ENCODE measurements at regions not wholly inside any gene's neighbourhood (a gene's known extent, or its start where the extent isn't known, plus 50 kb on each side); places are given as distances from the start of the nearest gene placed in this dataset.
"Not testable (repeated sequence)": the region's sequence is repeated elsewhere in the genome, so short reads cannot be mapped to it uniquely, and the experiment has no call there.

DNA sequence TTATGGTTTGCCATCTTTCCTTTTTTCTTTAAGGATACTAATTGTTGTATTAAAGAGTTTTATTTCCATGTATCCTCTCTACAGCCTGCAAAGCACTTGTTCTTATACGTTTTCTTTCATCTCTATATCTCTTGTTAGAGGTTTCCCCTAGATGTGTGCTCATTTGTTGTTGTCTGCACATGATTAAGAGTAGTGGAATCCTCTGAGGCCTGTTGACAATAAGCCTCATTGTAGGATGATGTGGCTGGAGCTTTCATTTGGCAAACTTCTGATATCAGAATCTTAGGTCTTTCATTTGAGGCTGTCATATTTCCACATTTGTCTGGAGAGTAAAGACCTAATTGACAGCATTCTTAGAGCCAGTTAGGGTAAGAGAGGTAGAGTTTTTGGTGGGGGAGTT, 506.0 kb downstream of the DIPK2A start:
- DNase-seq = no peak

DNA sequence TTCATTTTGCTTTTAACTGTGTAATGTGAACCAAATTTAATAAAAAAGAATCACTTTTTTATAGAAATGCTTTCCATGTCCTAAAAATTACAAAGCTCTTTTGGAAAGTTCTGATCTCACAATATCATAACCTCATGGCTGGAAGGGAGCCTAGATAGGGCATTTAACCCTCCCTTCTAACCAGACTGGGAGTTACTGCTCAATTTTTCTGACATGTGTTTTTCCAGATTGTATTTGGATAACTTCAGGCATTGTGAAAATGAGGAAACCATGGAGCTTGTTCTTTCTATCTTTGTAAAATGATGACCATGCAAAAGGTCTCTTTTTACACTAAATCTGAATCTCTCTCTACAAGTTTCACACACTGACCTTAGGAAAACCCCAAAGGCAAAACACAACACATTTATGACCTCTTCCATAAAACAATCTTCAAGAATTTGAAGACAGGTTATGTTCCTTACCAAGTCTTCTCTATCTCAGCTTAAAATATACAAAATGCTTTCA, 508.8 kb downstream of the DIPK2A start:
- no peak for DNase-seq

DNA sequence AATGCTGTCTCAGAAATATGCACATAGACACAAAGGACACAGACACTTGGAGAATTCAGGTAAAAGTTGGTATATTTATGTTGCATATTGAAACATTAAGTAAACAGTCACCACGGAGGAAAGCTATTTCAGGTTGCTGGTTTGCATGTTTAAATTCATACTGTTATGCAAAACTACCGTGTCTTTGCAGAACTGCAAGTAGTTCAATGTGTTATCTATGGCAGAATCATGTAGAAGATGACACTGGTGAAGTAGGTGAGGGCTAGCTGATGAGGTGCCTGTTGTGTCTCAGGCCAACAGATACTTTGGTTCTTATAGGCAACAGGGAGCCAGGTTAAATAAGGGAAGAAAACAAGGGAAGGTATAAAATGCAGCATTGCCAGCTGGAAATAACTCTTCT, 511.3 kb downstream of the DIPK2A start:
- no peak for DNase-seq

DNA sequence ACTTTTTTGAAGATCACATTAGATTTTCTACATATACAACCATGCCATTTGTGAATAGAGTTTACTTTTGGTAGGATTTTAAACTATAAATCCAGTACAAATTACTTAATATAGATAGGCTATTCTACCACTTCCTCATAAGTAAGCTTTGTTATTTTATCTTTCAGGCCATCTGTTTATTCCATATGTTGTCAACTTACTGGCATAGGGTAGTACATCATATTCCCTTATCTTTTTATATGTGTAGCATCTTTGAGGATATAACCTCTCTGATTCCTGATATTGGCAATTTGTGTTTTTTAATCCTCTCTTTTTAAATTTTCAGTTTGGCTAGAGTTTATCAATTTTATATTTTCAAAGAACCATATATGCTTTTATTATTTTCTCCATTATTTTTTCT, 515.4 kb downstream of the DIPK2A start:
- no peak for DNase-seq

DNA sequence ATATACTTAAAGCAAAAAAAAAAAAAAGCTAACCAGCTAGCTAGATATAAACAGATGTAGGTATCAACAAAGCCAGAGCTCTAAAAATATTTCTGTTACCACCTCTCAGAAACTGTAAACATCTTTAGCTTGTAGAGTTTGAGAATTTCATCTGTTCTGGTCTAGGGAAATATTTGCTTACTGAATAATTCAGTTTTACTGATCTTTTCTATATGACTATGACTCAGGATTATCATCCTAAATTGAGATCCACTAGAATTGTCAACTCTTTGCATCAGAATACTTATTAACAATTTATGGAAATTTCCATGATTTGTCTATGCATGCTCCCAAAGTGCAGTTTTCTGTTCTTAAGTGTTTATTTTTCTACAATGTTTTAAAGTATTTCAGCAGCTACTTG, 517.3 kb downstream of the DIPK2A start:
- DNase-seq = no peak

DNA sequence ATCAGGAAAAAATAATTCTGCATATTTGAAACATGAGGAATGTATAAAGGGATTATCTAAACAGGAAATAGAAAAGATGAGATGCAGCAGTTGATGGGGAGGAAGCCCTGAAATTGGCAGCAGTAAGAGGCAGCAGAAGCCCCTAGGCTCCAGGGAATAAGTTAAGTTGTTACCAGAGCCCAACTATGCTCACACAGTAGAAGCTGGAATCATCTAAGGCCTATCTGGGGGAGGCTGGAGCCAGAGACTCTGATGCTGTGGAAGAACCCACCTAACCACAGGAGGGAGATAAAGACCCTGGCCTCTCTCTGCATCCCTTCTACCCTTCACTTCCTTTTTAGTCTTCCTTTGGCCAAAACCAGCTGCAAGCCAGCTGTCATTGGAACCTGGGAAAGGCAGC, 519.7 kb downstream of the DIPK2A start:
- no peak for DNase-seq

DNA sequence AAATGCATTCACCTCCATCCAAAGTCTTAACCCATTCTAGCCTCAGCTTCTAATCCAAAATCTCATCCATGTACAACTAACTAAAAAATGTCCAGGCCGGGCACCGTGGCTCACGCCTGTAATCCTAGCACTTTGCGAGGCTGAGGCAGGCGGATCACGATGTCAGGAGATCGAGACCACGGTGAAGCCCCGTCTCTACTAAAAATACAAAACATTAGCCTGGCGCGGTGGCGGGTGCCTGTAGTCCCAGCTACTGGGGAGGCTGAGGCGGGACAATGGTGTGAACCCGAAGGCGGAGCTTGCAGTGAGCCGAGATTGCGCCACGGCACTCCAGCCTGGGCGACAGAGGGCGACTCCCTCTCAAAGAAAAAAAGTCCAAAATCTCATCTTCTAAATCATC, 523.0 kb downstream of the DIPK2A start:
- not testable (repeated sequence) for DNase-seq

DNA sequence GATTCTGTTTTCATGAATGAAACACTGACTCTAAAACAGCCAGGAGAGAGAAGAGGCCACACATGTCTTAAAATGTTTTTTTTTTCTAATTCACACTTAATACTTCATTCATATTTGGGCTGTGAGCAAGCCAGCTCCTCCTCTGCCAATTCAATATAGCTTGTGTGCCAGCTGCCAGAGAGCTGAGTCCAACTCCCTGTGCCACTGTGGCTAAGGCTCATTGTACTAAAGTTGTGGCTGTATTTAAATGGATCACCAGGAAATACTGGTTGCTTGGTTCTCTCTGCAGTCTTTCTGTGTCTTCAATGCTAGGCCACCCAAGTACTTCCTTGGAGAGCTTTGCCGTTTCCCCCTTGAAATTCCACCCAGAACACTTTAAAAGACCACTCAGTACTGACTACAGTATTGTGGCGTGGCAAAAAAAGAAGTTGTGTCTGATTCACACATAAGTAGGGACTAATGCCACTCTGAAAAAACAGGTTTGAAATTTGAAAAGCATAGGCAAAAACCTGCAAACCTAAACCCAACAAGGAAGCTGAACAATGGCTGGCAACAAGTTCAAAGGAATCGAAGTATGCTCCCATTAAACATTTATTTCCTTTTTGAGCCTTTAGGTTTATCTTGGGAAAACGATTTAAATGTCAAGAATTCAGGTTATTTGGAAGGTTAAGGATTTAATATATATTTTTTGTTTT, 524.7 kb downstream of the DIPK2A start:
- no peak for DNase-seq

DNA sequence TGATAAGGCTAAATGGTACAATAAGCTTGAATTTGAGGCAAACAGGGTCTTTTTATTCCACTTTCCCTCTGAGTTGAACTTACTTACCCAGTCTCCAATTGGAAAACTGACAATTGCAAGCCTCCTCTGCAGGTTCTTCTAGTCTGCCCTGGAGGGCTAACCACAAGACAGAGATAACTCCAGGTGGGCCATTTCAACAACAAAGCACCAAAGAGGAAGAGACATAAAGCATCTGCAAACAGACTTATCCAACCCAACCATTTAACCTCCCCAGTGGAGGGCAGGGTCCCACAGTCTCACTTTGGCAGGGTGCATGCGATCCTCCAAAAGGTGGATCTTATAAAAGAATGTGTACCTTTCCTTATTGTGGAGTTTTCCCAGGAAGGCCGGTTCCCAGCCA, 525.8 kb downstream of the DIPK2A start:
- DNase-seq = no peak

DNA sequence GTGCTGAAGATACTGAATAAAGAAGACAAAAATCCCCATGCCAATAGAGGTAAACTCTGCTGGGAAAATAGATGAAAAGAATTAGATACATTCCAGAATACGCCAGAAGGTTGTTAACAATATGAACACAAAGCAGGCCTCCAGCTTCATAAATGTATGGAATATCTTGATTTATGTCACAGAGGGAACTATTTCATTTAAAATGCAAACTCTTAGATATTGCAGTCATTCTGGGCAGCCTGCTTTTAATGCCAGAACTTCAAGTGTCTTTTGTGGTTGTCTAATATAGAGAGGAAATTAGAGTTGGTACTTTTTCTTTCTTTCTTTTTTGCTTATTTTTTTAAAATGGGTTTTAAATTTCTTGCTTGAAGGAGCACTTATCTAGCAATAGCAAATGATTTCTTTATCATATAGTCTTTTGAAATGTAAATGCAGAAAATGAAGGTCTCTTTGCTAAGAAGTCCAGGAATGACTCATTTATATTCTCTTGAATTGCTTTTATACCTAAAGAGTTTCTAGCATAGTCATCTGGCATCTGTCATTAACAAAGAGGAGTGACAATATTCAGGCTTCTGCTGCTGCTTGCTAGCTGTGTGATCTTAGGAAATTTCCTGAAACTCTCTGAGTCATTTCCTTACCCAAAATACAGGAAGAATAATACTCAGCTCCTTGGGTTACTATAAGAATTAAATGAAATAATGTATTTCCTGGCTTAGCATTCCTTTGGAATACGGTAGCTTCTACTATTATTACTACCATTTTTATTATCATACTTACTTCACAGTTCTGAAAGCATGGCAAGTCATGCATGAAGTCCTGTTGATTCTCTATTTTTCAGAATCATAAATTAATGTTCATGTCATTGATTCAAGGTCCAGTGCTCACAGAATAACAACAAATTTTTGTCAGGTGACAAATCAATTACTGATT, 527.6 kb downstream of the DIPK2A start:
- DNase-seq = no peak

DNA sequence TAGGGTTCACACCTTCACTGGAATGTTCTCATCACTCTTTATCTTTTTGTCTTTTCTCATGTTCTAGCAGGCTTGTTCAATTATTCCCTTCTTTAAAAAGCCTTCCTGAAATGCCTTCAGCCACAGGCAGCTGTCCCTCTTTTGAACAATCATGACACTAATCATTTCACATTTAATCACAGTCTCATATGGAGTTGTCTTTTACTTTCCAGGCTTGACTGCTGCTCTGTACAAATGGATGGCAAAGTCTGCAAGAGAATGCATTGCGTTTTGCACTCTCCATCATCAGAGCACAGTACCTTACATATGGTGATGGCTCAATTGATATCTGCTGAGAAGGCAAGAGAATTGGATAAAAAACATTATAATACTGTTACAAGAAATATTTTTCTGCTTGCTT, 529.8 kb downstream of the DIPK2A start:
- no peak for DNase-seq

DNA sequence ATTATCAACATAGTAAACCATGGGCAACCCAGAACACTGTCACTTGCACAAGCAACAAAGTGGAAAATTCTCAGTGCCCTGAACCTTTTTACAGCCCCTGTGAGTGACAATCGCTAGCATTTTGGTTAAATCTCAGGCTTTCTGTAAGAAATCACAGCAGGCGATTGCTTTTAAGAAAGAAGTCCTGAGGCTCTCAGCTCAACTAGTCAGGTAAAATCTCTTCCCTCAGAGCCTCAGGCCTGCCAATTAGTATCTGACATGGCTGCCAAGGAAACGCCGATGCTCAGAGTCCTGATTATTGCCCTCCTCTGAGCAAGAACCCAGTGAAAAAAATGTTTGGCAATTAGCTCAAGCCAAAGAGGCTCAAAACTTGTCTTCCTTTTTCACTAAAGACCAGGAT, 530.8 kb downstream of the DIPK2A start:
- no peak for DNase-seq

DNA sequence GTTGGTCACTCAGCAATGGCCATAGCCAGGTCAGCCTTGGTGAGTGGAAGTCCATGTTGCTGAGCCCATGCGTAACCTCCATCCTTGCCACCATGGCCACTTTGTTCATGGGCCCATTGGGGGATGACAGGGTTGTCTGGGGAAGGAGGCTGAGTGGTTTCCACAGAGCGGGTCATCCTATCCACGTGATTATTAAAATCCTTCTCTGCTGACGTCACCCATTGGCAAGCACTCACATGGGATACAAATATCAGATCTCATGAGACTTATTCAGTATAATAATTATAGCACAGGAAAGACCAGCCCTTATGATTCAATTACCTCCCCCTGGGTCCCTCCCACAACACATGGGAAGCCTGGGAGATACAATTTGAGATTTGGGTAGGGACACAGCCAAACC, 534.8 kb downstream of the DIPK2A start:
- not testable (repeated sequence) for DNase-seq

DNA sequence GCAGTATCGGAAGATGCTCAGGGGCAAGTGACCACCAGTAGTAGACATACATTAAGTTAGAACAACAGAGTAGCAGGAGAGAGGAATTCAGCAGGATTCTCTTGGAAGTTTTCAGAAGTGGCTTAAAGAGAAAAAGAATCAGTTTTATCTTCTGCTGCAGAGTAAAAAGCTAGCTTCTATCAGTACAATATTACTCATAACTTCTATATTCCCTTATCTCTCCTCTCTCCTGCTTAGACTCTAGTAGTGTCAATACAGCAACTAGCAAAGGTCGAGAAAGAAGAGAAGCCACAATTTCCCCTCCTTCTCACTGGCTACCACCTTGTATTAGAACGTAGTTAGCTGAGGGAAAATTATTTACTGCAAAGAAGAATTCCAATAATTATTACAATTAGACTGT, 539.7 kb downstream of the DIPK2A start:
- no peak for DNase-seq

DNA sequence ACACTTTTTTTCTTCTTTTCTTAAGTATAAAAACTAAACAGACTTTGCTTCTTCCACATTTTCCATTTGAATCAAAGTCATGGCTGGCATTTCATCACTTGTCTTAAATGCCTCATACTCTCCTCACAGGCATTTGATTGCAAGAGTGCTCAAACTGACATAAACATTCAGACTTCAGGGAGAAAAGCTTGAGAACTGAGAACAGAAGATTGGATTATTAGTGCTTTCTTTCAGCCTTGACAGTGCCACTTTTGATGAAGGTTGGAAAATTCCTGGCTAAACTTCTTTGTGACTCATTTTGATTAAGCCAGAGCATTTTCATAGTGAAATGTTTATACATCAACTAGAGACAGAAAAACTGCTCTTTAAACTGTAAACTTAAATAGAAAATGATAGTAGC, 544.4 kb downstream of the DIPK2A start:
- no peak for DNase-seq

DNA sequence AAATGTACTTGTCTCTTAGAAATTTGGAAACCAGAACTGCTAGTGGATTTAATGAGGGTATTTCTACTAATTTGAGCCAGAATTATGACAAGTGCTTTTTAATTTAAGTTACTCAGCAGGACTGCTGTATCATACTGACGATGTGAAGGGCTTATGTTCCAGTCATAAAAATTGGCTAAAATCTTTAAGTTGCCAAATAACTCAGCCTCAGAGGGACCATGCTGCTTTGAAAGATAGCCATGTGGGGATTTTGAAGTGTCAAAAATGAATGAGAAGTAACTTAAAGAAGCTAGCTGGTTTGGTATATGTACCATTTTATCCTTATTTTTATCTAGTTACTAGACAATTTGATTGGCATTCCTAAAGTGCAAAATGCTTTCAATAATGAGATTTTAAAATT, 545.0 kb downstream of the DIPK2A start:
- DNase-seq = no peak

DNA sequence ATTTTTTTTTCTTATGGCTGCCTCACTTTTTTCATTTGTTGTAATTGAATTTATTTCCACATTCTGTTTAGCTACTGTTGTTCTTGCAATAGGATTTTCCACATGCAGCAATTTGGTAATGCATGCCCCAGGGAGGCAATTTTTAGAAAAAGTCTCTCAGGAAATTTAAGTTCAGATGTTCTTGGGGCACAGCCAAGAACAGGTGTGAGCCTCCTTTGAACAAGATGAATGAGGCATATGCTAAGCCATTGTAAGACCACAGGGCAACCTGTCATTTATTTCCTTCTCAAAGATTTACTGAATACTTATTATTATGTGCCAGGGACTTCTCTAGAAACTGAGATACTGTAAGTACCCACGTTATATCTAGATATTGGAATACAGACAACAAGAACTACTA, 549.5 kb downstream of the DIPK2A start:
- DNase-seq = no peak

DNA sequence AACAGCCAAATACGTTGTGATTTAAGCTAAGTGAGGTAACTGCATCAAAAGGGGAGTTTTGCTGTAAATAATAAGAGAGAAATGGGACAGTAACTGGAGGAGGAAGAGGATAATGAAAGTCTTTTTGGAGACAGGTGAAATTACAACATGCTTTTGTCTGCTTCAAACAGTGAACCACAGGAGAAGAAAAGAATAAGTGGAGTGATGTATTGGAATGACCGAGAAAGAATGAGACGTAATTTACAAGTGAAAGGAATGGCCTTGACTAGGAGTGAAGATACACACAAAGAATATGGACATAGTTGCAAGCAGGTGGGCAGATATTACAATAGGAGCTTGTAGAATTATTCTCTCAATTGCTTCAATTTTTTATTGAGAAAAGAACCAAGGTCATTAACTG, 550.8 kb downstream of the DIPK2A start:
- DNase-seq = no peak

DNA sequence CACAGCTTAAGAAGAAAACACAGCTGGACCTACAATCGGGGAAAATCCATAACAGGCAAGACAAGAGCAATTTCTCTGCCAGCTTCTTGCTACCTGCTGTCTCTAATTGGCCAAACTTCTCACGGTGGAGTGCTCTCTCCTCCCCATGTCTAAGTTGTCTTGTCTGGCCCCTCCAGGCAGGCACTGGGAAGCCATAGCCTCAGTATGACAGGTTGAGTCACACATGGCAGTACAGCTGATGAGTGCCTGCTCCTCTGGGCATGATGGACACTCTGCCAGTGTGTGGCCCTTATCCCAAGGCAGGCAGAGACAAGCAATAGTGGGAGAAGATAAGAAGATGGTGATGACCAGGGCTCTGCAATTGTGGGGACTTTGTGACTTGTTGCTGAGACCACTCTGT, 551.8 kb downstream of the DIPK2A start:
- DNase-seq = no peak

DNA sequence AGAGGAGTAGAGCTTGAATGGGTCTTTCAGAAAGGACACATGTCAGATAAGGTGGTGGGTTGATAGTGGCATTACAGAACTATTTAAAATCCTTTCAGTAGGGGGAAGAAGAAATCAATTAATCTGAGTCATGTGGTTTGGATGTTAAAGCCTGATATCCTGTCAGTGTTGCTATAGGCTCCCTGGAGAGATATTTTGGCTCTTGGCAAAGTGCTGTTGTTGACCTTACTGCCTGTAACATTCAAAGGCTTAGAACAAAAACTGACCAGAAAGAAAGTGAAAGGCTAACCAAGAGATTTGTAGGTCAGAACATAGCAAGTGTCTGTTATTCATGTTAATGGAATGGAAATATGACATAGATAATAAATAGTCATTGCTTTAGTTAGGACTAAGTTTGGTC, 552.9 kb downstream of the DIPK2A start:
- DNase-seq = no peak

DNA sequence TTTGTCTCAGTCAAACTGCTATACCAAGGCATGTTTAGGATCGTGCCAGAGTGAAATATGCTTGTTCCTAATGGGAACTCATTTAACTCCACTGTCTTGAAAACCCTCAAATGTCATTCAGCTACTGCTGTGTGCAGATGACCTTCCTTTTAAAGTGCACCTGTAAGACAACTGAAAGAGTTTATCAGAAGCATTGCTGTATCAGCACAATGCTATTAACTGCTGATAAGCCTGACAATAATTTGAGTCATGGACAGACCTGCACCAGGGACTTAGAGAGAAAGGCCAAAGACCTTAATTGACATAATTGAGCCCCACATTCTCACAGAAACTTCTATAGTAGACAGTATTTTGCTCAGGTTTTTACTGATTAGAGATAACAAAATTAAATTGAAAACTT, 557.9 kb downstream of the DIPK2A start:
- no peak for DNase-seq

DNA sequence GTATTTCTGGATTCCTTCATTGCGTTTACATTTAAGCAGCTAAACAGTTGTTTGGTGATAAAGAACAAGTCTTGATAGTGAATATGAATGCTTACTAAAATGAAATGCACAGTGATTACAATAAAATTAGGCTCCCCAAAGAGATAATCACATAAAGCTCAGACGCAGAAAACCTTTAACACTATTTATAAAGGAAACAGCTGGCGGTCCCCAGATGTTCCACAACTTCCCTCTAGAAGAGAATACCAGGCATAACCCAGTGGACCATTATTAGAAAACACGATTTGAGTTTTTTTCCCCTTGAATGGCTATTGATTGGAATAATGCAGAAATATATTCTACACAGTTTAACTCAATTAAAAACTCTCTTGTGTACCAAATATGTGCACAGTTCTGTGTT, 573.2 kb downstream of the DIPK2A start:
- DNase-seq = no peak

DNA sequence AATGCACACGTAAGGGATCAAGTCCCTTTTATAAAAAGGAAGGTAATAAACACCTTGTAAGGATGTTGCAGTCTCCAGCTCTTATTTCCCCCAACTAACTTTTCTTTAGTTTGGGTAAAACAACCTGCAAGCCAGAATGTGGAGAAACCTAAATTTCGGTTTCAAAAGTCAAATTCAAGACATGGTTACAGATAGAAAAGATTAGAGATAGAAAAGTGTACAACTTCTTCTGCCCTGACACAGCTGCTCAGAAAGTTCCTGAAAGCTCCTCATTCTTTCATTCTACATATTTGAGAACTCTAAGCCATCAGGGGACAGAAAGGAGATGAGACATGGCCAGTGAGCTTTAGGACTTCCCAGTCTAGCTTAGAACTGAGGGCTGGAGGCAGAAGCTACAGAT, 574.9 kb downstream of the DIPK2A start:
- no peak for DNase-seq

DNA sequence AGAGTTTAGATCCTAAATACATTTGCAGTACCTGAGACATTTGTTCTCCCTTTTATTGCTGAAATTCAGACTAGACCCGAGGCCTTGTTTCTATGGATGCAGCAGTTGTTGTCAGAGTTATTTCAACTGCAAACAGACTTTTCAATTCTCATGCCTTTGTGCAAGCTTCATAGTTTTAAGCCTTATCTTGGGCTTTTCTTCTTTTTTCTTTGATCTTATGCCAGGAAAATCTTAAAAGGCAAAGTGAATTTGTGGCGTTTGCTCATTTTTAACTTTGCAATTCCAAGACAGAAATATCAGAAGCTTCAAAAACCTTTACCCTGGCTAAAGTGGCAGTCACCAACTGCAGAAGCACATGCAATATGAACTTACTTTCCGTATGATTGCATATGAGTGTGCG, 576.7 kb downstream of the DIPK2A start:
- DNase-seq = no peak

Measured in CD4-positive, alpha-beta T cell treated with Interferon gamma for 1 hour (primary cell).